ENCODE measurements at regions not wholly inside any gene's neighbourhood (a gene's known extent, or its start where the extent isn't known, plus 50 kb on each side); places are given as distances from the start of the nearest gene placed in this dataset.

GRCh38 chr6:22199771-22200170, 97.1 kb downstream of the PRL start:
- Mint-ChIP-seq H3K27me3 (ENCODE audit: unreplicated experiment) (no peaks in the 10 kb centered on the region), H3K9me3 (ENCODE audit: low read depth, unreplicated experiment) (no peaks in the 10 kb centered on the region), H3K4me1 (ENCODE audit: low read depth, unreplicated experiment) (no peaks in the 10 kb centered on the region), H3K4me3 (ENCODE audit: low read depth, unreplicated experiment) (no peak overlapping the region), H3K27ac (ENCODE audit: unreplicated experiment) (no peak overlapping the region), H3K36me3 (ENCODE audit: insufficient read depth, unreplicated experiment) (no peaks in the 10 kb centered on the region)
- TF ChIP-seq CTCF (IDR thresholded peaks at IDR 0.05; ENCODE audit: unreplicated experiment): no peak
- intact Hi-C loops (cut with micrococcal nuclease; ENCODE audit: unreplicated experiment): no loop called here
- CTCF ChIA-PET: interaction anchor here (0.6 kb wide), 1 partner anchor 180 kb away, joined by 7 read pairs; no protein-coding TSS in a partner anchor
- no TSS peak for BruUV-seq (replicated peaks)
- DNase-seq: no peak

GRCh38 chr6:22204153-22204552, 92.7 kb downstream of the PRL start:
- Mint-ChIP-seq H3K4me1 (ENCODE audit: low read depth, unreplicated experiment) (no peaks in the 10 kb centered on the region), H3K4me3 (ENCODE audit: low read depth, unreplicated experiment) (no peak overlapping the region), H3K9me3 (ENCODE audit: low read depth, unreplicated experiment) (peaks cover 3% of the 10 kb centered on the region), H3K27me3 (ENCODE audit: unreplicated experiment) (no peaks in the 10 kb centered on the region), H3K36me3 (ENCODE audit: insufficient read depth, unreplicated experiment) (no peaks in the 10 kb centered on the region), H3K27ac (ENCODE audit: unreplicated experiment) (no peak overlapping the region)
- TF ChIP-seq CTCF (IDR thresholded peaks at IDR 0.05; ENCODE audit: unreplicated experiment): no peak
- intact Hi-C loops (cut with micrococcal nuclease; ENCODE audit: unreplicated experiment): no loop called here
- CTCF ChIA-PET: no interaction called here
- DNase-seq: no peak
- BruUV-seq (replicated peaks): no TSS peak

- Mint-ChIP-seq H3K9me3 (ENCODE audit: low read depth, unreplicated experiment) (peaks cover 3% of the 10 kb centered on the region), H3K27ac (ENCODE audit: unreplicated experiment) (no peak overlapping the region), H3K27me3 (ENCODE audit: unreplicated experiment) (no peaks in the 10 kb centered on the region), H3K4me3 (ENCODE audit: low read depth, unreplicated experiment) (no peak overlapping the region), H3K4me1 (ENCODE audit: low read depth, unreplicated experiment) (no peaks in the 10 kb centered on the region), H3K36me3 (ENCODE audit: insufficient read depth, unreplicated experiment) (no peaks in the 10 kb centered on the region)
- BruUV-seq (replicated peaks): no TSS peak
- TF ChIP-seq CTCF (IDR thresholded peaks at IDR 0.05; ENCODE audit: unreplicated experiment): no peak
- CTCF ChIA-PET: no interaction called here
- no peak for DNase-seq
- intact Hi-C loops (cut with micrococcal nuclease; ENCODE audit: unreplicated experiment): no loop called here
These were observed 91.6 kb downstream of the PRL start for GRCh38 chr6:22205266-22205665.

GRCh38 chr6:22206106-22206505, 90.7 kb downstream of the PRL start:
- no peak for TF ChIP-seq CTCF (IDR thresholded peaks at IDR 0.05; ENCODE audit: unreplicated experiment)
- Mint-ChIP-seq H3K9me3 (ENCODE audit: low read depth, unreplicated experiment) (peaks cover 3% of the 10 kb centered on the region), H3K36me3 (ENCODE audit: insufficient read depth, unreplicated experiment) (no peaks in the 10 kb centered on the region), H3K27ac (ENCODE audit: unreplicated experiment) (no peak overlapping the region), H3K4me3 (ENCODE audit: low read depth, unreplicated experiment) (no peak overlapping the region), H3K27me3 (ENCODE audit: unreplicated experiment) (no peaks in the 10 kb centered on the region), H3K4me1 (ENCODE audit: low read depth, unreplicated experiment) (no peaks in the 10 kb centered on the region)
- CTCF ChIA-PET: no interaction called here
- BruUV-seq (replicated peaks): no TSS peak
- no peak for DNase-seq
- intact Hi-C loops (cut with micrococcal nuclease; ENCODE audit: unreplicated experiment): no loop called here

GRCh38 chr6:22208026-22208425, 88.8 kb downstream of the PRL start:
- no TSS peak for BruUV-seq (replicated peaks)
- no peak overlapping the region for H3K27ac Mint-ChIP-seq (ENCODE audit: unreplicated experiment)
- no peak overlapping the region for H3K4me3 Mint-ChIP-seq (ENCODE audit: low read depth, unreplicated experiment)
- CTCF ChIA-PET: no interaction called here
- DNase-seq: no peak
- no peak for TF ChIP-seq CTCF (IDR thresholded peaks at IDR 0.05; ENCODE audit: unreplicated experiment)
- no peaks in the 10 kb centered on the region for H3K4me1 Mint-ChIP-seq (ENCODE audit: low read depth, unreplicated experiment)
- H3K36me3 Mint-ChIP-seq (ENCODE audit: insufficient read depth, unreplicated experiment): no peaks in the 10 kb centered on the region
- H3K27me3 Mint-ChIP-seq (ENCODE audit: unreplicated experiment): no peaks in the 10 kb centered on the region
- intact Hi-C loops (cut with micrococcal nuclease; ENCODE audit: unreplicated experiment): no loop called here
- peaks cover 7% of the 10 kb centered on the region for H3K9me3 Mint-ChIP-seq (ENCODE audit: low read depth, unreplicated experiment)

All from Calu3 (cell line).